ENCODE measurements at regions not wholly inside any gene's neighbourhood (a gene's known extent, or its start where the extent isn't known, plus 50 kb on each side); places are given as distances from the start of the nearest gene placed in this dataset.

GRCh38 chr7:155373359-155374273 lies 75.9 kb downstream of the INSIG1 start:
- no peaks in the 10 kb centered on the region for H3K9me3 Mint-ChIP-seq
- peaks cover 19% of the 10 kb centered on the region for H3K4me1 Mint-ChIP-seq
- peaks cover 12% of the 10 kb centered on the region for H3K36me3 Mint-ChIP-seq (ENCODE audit: low read depth)
- peak overlapping the region; percentile 66 for H3K4me3 Mint-ChIP-seq
- H3K27me3 Mint-ChIP-seq = peaks cover 71% of the 10 kb centered on the region
- no peak for ATAC-seq (replicated peaks)
- H3K27ac Mint-ChIP-seq = no peak overlapping the region

- H3K27me3 Mint-ChIP-seq = peaks cover 74% of the 10 kb centered on the region
- H3K4me1 Mint-ChIP-seq = peaks cover 19% of the 10 kb centered on the region
- H3K4me3 Mint-ChIP-seq = peak overlapping the region; percentile 40
- H3K36me3 Mint-ChIP-seq (ENCODE audit: low read depth) = peaks cover 12% of the 10 kb centered on the region
- H3K9me3 Mint-ChIP-seq = no peaks in the 10 kb centered on the region
- no peak overlapping the region for H3K27ac Mint-ChIP-seq
- ATAC-seq (replicated peaks) = no peak
These were observed 76.9 kb downstream of the INSIG1 start for GRCh38 chr7:155374276-155375252.

DNA sequence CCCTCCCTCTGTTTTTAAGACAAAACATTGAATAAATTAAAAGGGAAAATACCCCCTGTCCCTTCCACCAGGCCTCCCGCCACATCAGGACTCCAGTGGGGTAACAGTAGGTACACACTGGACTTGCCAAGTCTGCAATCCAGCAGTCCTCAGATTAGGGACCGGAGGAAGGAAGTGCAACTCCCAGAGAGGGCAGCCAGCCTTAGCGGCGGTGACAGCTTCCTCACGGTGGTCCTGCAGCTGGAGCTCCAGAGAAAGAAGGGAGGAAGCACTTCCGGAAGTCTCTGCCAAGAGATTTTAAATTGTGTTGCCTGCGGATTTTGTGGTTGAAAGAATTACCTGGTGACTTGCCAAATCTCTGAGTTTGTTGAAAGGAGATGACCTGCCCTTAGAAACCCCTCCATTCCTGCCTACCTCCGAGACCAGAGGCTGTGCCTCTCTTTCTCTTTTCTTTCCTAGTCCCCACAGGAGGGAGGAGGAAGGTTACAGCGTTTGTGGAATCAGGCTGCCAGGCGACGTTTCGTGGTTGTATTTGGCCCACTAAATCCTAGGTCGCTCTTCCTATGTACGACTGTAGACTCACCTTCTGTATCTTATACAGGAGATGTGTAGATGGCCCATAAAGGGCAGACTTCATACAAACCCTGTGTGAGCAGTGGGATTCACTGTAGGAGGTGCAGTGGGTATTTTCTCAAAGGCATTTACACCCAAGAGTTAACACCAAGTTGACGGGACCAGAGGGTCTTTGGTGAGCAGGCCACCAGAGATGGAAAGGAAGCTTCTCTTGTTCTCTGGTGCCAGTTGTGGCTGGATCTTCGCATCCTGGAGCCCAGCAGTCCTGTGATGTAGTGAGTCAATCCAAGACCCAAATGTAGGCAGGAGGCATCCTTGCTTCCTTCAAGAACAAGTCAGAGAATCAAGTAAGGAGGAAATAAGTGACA lies 77.9 kb downstream of the INSIG1 start:
- H3K4me1 Mint-ChIP-seq = peaks cover 19% of the 10 kb centered on the region
- H3K4me3 Mint-ChIP-seq = peak overlapping the region; percentile 40
- no peak overlapping the region for H3K27ac Mint-ChIP-seq
- ATAC-seq (replicated peaks) = no peak
- H3K9me3 Mint-ChIP-seq = no peaks in the 10 kb centered on the region
- H3K27me3 Mint-ChIP-seq = peaks cover 77% of the 10 kb centered on the region
- H3K36me3 Mint-ChIP-seq (ENCODE audit: low read depth) = peaks cover 12% of the 10 kb centered on the region

- peaks cover 81% of the 10 kb centered on the region for H3K27me3 Mint-ChIP-seq
- H3K36me3 Mint-ChIP-seq (ENCODE audit: low read depth) = peaks cover 12% of the 10 kb centered on the region
- no peak overlapping the region for H3K27ac Mint-ChIP-seq
- peaks cover 24% of the 10 kb centered on the region for H3K4me1 Mint-ChIP-seq
- no peak overlapping the region for H3K4me3 Mint-ChIP-seq
- H3K9me3 Mint-ChIP-seq = no peaks in the 10 kb centered on the region
- ATAC-seq (replicated peaks) = no peak
These were observed 79.6 kb downstream of the INSIG1 start for GRCh38 chr7:155377071-155377837.

DNA sequence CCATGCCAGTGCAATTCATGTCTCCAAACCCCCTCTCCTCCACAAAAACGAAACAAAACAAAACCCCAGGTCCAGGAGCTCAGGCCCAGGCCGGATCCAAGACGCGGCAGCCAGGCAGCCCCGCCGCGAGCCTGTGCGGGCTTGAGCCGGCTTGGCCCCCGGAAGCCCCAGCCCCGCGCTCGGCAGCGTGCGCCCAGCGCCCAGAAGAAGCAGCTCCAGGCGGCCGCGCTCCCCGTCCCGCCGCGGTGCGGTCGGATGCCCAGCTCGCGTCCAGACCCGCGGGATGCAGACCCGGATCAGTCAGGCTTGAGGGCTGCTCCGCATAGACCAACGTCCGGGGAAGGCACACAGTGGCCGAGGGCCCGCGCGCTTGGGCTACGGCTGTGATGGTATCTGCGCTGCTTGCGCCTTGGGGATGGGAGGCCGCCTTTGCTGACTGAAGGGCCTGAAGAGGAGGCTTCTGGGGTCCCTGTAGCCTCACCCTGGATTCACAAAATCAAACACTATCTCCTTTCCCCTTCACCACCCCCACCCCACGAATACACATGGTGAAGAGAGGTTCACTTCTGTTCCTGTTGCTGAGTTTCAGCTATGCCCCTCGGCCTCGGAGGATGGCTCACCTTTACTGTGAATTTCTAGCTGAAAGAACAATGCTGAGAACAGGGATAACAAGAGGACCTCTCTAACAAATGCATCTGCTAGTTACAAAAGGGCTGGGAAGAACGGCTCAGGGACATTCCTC lies 79.9 kb upstream of the EN2 start:
- Mint-ChIP-seq H3K27ac (no peak overlapping the region), H3K36me3 (ENCODE audit: low read depth) (peaks cover 12% of the 10 kb centered on the region), H3K4me1 (peaks cover 20% of the 10 kb centered on the region)

DNA sequence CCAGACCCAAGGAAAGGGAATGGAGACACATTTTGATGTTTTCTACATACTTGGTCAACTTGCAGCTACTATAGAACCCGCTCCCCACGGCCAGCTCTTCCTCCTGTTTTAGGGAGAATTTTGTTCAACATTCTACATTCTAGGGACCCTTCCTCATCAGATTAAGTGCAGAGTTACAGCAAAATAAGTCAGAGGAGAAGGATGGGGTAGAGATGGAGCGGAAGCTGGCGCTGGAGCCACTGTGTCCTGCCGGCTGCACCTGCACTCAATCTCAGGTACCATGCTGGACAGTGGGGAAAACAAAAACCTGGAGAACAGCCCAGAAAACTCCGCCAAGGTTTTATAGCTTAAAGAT lies 79.4 kb upstream of the EN2 start:
- H3K4me3 Mint-ChIP-seq = no peak overlapping the region
- no peak overlapping the region for H3K27ac Mint-ChIP-seq
- H3K4me1 Mint-ChIP-seq = peaks cover 15% of the 10 kb centered on the region
- no peaks in the 10 kb centered on the region for H3K9me3 Mint-ChIP-seq
- no peak for ATAC-seq (replicated peaks)
- peaks cover 8% of the 10 kb centered on the region for H3K36me3 Mint-ChIP-seq (ENCODE audit: low read depth)
- H3K27me3 Mint-ChIP-seq = peaks cover 75% of the 10 kb centered on the region

More for the DNA sequence above, 79.9 kb upstream of the EN2 start:
- no peak overlapping the region for H3K4me3 Mint-ChIP-seq
- no peak for ATAC-seq (replicated peaks)
- no peaks in the 10 kb centered on the region for H3K9me3 Mint-ChIP-seq
- peaks cover 77% of the 10 kb centered on the region for H3K27me3 Mint-ChIP-seq

DNA sequence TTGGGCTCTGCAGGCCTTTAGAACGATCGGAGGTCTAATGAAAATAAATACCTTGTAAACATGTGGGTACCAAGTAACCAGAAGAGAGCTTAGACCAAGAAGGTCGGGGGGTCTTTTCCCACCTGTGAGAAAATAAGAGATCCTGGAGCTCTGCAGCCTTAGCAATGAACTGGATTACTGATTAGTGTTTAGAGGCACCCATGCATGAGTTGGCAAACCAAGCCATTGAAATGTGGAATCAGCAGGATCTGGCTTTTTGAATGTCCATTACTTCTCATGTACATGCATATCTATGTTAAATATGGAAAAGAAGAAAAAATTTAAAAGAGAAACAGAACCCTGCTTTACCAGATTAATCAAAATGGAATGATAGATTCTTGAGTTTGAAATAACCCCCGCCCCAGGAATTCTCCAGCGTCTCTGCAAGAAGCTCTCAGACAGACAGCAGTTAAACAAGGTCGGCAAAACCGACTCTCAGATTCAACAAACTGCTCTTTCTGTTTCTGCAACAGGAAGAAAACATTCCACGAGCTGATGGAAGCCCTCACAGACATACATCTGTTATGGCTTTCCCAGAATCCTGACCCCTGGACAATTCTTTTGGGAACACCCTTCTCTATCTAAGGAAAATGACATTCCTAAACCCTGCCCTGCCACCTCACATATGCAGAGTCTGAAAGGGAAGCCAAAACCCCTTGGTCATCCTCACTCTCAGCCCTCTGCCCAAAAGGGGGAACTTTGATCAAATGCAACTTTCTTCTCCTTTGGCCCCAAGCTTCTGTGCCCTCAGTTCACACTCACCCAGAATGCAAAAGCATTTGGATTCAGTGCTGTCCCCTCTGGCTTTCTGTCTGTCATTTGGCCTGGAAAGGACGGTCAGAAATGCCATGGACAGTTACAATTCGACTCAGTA lies 78.7 kb upstream of the EN2 start:
- Mint-ChIP-seq H3K4me3 (no peak overlapping the region), H3K27me3 (peaks cover 73% of the 10 kb centered on the region), H3K4me1 (peaks cover 15% of the 10 kb centered on the region), H3K27ac (no peak overlapping the region), H3K9me3 (no peaks in the 10 kb centered on the region), H3K36me3 (ENCODE audit: low read depth) (peaks cover 7% of the 10 kb centered on the region)
- ATAC-seq (replicated peaks) = no peak

DNA sequence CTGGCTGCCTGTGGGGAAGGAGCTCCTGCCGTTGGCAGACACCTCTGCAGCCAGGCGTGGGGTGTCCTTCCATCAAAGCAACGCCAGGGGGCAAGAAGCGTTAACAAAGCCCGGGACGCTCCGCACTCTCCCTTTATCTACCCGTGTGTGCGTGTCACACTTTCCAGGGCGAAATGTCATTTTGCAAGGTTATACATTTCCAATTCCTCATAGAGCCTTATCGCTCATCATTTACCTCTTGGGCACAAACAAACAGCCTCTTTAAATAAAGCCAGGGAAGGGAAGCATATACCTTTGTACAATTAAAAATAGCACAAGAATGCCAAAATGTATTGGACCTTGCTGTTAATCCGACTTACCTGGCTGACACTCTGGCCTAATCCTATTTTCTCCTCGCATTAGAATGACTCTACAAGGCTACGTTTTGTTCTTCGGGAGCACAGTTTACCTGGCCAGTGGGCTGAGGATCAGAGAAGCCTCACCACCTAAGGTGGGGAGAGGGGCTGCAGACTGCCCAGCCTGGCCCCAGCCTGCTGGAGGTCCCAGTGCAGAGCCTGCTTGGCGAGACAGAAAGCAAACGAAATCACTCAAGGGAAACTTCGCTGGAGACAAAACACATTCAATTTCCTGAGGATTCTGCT lies 77.6 kb upstream of the EN2 start:
- peaks cover 7% of the 10 kb centered on the region for H3K36me3 Mint-ChIP-seq (ENCODE audit: low read depth)
- peaks cover 11% of the 10 kb centered on the region for H3K4me1 Mint-ChIP-seq
- ATAC-seq (replicated peaks) = peak; percentile 87
- no peak overlapping the region for H3K27ac Mint-ChIP-seq
- H3K4me3 Mint-ChIP-seq = no peak overlapping the region
- peaks cover 73% of the 10 kb centered on the region for H3K27me3 Mint-ChIP-seq
- H3K9me3 Mint-ChIP-seq = no peaks in the 10 kb centered on the region

DNA sequence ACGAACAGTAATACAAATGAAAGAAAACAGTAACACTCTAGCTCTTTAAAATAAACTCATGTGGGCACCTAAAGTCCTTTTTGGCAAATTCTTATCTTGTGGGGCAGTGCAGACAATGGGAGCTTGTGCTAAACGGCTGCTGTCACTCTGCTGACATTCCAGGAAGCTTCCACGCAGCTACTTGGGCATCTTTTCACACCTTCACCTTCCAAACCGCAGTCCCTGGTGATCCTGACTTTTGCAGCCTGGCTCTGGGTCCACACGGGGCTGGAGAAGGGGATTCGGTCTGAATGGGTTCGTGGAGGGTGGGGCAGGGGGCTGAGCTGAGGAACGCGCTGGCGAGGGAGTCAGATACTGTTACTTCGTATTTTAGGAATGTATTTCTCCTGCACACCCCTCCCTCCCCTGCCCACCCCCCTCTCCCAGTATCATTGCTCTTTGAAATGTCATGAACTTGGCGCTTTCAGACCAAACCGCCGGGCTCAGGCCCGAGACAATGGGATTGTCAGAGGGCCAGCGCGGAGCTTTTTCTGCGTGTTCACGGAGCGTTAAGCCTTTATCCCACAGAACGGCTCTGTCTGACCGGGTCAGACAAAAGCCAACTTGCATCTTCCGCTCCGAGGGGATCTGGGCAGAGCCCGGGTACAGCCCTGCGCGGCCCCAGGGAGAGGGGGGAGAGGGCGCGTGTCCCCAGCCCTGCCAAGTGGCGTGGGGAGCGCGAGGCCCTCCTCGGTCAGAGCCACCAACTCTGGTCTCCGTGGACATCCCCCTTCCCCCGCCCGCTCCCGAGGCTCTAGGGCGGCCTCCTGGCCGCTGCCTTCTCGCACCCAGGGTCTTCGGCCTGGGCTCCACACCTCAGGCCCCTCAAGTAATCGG lies 76.7 kb upstream of the EN2 start:
- peaks cover 5% of the 10 kb centered on the region for H3K4me1 Mint-ChIP-seq
- no peaks in the 10 kb centered on the region for H3K9me3 Mint-ChIP-seq
- H3K4me3 Mint-ChIP-seq = no peak overlapping the region
- H3K36me3 Mint-ChIP-seq (ENCODE audit: low read depth) = no peaks in the 10 kb centered on the region
- peaks cover 68% of the 10 kb centered on the region for H3K27me3 Mint-ChIP-seq
- ATAC-seq (replicated peaks) = no peak
- no peak overlapping the region for H3K27ac Mint-ChIP-seq

DNA sequence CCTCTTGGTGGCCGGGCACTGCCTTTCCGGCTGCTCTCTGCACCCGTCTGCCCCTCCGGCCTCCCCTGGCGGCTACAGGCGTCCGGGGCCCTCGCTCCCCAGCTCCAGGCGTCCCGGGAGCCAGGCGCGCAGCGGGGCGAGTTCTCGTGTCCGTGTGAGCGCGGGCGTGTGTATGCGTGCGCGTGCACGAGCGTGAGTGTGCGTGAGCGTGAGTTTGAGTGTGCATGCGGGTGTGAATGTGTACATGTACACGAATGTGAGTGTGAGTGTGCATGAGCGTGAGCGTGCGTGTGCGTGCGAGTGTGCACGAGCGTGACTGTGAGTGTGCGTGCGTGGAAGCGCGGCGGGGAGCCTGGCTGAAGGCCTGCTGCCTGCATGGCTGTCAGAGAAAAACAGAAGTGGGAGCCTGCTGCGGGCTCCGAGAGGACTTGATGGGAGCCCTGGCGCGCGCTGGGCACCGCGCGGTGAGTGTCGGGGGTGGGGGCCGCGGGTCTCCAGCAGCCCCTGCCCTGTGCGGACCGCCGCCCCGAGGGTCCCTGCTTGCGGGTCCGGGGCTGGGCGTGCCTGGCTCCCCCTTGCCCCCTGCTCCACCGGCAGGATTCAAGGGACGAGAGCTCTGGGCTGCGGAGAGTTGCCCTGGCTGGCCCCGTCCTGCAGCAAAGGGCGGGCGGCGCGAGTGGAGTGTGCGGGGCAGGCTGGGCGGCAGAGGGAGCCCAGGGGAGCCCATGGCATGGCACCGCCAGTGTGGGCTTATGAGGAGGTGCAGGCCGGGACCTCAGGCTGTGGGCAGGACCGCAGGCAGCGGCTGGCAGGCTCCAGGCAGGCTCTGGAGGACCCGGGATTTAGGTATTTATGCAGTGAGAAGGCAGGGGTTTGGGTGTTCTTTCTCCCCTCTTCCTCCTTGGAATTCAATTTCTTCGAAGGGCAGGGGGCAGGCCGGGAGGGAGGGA lies 75.8 kb upstream of the EN2 start:
- H3K27ac Mint-ChIP-seq = no peak overlapping the region
- peaks cover 68% of the 10 kb centered on the region for H3K27me3 Mint-ChIP-seq
- H3K4me3 Mint-ChIP-seq = peak overlapping the region; percentile 39
- peaks cover 5% of the 10 kb centered on the region for H3K4me1 Mint-ChIP-seq
- H3K9me3 Mint-ChIP-seq = no peaks in the 10 kb centered on the region
- ATAC-seq (replicated peaks) = no peak
- H3K36me3 Mint-ChIP-seq (ENCODE audit: low read depth) = no peaks in the 10 kb centered on the region

All from activated T-helper 17 cell treated with anti-CD3 and anti-CD28 coated beads, Interleukin-2, amount 50 U/mL, for 72 hours (primary cell).